ENCODE measurements at regions not wholly inside any gene's neighbourhood (a gene's known extent, or its start where the extent isn't known, plus 50 kb on each side); places are given as distances from the start of the nearest gene placed in this dataset.

GRCh38 chr12:124231980-124232653, 62.8 kb upstream of the RFLNA start:
- no peak overlapping the region for H3K4me3 ChIP-seq (replicated peaks in 1 of 3; ENCODE audit: insufficient read depth in 1 of 3, low read depth in 2 of 3, low read length in 3 of 3)
- FAIRE-seq (no peak), DNase-seq (ENCODE audit: low spot score) (no peak), ATAC-seq (peak; percentile 30; the same call in 2 of the 3 replicates)
- no peaks in the 10 kb centered on the region for H3K79me2 ChIP-seq (ENCODE audit: insufficient read depth, low read length)
- TF ChIP-seq ZNF609 (CRISPR knock-in tag; IDR thresholded peaks at IDR 0.05; ENCODE audit: borderline replicate concordance): peak; percentile 61; the same call in 1 of the 2 replicates
- peak; percentile 32; the same call in 1 of the 2 replicates for TF ChIP-seq RERE (CRISPR knock-in tag; IDR thresholded peaks at IDR 0.05; ENCODE audit: low read depth)
- TF ChIP-seq ZFX (CRISPR knock-in tag; IDR thresholded peaks at IDR 0.05; ENCODE audit: low read depth): peak; percentile 38; the same call in 1 of the 2 replicates
- peak; percentile 72 for TF ChIP-seq ZEB1 (IDR thresholded peaks at IDR 0.05; ENCODE audit: insufficient replicate concordance, low read depth)
- TF ChIP-seq FOXA1 (IDR thresholded peaks at IDR 0.05): no peak
- TF ChIP-seq FOXA1 (CRISPR knock-in tag; IDR thresholded peaks at IDR 0.05): peak; percentile 45
- TF ChIP-seq ZNF850 (CRISPR knock-in tag; conservative IDR thresholded peaks at IDR 0.05): no peak
- no peak for TF ChIP-seq SALL1 (CRISPR knock-in tag; IDR thresholded peaks at IDR 0.05)
- TF ChIP-seq HHEX (CRISPR knock-in tag; IDR thresholded peaks at IDR 0.05): peak; percentile 53; the same call in 1 of the 2 replicates
- no peak overlapping the region for H3K9ac ChIP-seq (ENCODE audit: insufficient read depth, low read depth, low read length)
- H3K9me3 ChIP-seq (ENCODE audit: low read length): no peaks in the 10 kb centered on the region; the same call in 1 of the 2 replicates
- BruUV-seq (replicated peaks): no TSS peak
- no peak overlapping the region for H3K27ac ChIP-seq (ENCODE audit: extremely low read length, insufficient read depth, low read length)
- peaks cover 8% of the 10 kb centered on the region; the same call in 1 of the 2 replicates for H3K4me1 ChIP-seq (ENCODE audit: insufficient read depth, low read length)
- H4K20me1 ChIP-seq (ENCODE audit: insufficient read depth, low read length): no peaks in the 10 kb centered on the region
- no peak overlapping the region for H2AFZ ChIP-seq (ENCODE audit: low read length)
- H3K27me3 ChIP-seq (ENCODE audit: control insufficient read depth in 1 of 2, insufficient read depth in 2 of 2, low read length in 2 of 2): peaks cover 0 to 8% of the 10 kb centered on the region in 2 experiments; a peak in 2 of 5 replicates
- 43% methylated on average over 8 of the region's 19 CpGs for WGBS (ENCODE audit: low lambda C conversion rate)
- ChIA-PET POLR2A (no interaction called here), CTCF (ENCODE audit: low intra/inter-chr PET ratio, low total read pairs) (no interaction called here)
- in situ Hi-C loops (cut with HindIII; ENCODE audit: extremely low pct_ligation_motif_present, low pct_unique_long_range_greater_than_20kb): no loop called here
- intact Hi-C loops (cut with micrococcal nuclease; ENCODE audit: unreplicated experiment): no loop called here
- no peaks in the 10 kb centered on the region for H3K36me3 ChIP-seq (replicated peaks in 1 of 2; ENCODE audit: control insufficient read depth in 1 of 2, insufficient read depth in 2 of 2, low read length in 2 of 2)
- H3K4me2 ChIP-seq (ENCODE audit: low read depth, low read length): no peak overlapping the region
